ENCODE measurements at regions not wholly inside any gene's neighbourhood (a gene's known extent, or its start where the extent isn't known, plus 50 kb on each side); places are given as distances from the start of the nearest gene placed in this dataset.
"Not testable (repeated sequence)": the region's sequence is repeated elsewhere in the genome, so short reads cannot be mapped to it uniquely, and the experiment has no call there.

GRCh38 chr5:154702477-154702876, 52.7 kb upstream of the LARP1 start:
- DNase-seq (ENCODE audit: insufficient read length, low spot score): no peak
- FAIRE-seq: no peak
- TF ChIP-seq POLR2A (IDR thresholded peaks at IDR 0.05; ENCODE audit: low read depth, low read length) (no peak), SPI1 (IDR thresholded peaks at IDR 0.05; ENCODE audit: low read depth, low read length) (no peak), POU2F2 (IDR thresholded peaks at IDR 0.05; ENCODE audit: low read depth, low read length) (no peak)

DNA sequence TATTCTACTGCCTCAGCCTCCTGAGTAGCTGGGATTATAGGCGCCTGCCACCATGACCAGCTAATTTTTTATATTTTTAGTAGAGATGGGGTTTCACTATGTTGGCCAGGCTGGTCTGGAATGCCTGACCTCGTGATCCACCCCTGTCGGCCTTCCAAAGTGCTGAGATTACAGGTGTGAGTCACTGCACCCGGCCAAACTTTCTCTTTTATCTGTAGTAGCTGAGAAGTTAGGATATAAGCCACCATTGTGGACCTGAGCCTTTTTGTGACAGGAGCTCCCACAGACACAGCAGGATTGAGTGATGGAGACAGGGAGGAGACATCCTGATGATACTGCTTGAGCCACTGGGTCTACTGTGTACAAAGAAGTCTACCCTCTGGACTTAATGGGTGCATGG, 53.5 kb upstream of the LARP1 start:
- FAIRE-seq: not testable (repeated sequence)

DNA sequence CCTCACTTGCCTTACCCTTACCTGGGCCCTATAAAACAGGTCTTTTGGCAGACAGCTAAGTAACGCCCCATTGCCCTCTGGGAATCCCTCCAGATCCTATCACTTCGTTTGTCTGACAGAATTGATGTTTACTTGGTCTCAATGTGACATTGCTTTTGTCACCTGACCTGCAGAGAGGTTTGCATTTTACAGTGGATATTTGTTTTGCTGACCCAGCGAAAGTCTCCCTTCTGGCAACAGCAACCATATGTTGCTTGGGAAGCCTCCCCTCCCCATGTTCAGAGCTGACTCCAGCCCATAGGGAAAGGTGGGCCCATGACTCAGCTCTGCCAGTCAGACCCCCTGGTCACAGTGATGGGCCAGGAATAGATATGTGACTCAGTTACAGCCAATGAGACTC, 54.0 kb upstream of the LARP1 start:
- FAIRE-seq: no peak
- no peak for DNase-seq (ENCODE audit: insufficient read length, low spot score)
- TF ChIP-seq TAF1 (IDR thresholded peaks at IDR 0.05; ENCODE audit: low read depth, low read length) (no peak), SPI1 (IDR thresholded peaks at IDR 0.05; ENCODE audit: low read depth, low read length) (no peak), POLR2A (IDR thresholded peaks at IDR 0.05; ENCODE audit: low read depth, low read length) (no peak), PAX5 (IDR thresholded peaks at IDR 0.05; ENCODE audit: insufficient read depth, low read length, severe bottlenecking) (no peak), POLR2AphosphoS5 (IDR thresholded peaks at IDR 0.05; ENCODE audit: low read depth, low read length) (no peak), POU2F2 (IDR thresholded peaks at IDR 0.05; ENCODE audit: low read depth, low read length) (no peak)

More for the DNA sequence above, 53.5 kb upstream of the LARP1 start:
- DNase-seq (ENCODE audit: insufficient read length, low spot score): not testable (repeated sequence)

DNA sequence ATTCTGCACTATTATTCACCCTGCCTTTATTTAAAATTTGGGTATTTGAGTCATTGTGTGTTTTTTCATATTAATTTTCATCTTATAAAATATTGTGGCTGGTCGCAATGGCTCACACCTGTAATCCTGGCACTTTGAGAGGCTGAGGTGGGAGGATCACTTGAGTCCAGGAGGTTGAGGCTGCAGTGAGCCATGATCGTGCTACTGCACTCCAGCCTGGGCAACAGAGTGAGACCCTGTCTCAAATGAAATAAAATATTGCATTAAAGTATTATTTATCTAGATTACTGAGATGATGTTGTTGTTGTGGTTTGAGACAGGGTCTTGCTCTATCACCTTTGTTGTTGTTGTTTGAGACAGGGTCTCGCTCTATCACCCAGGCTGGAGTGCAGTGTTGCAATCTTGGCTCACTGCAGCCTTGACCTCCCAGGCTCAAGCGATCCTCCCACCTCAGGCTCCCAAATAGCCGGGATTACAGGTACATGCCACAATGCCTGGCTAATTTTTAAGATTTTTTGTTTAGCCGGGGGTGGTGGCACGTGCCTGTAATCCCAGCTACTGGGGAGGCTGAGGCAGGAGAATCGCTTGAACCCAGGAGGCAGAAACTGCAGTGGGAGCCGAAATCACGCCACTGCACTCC, 54.8 kb upstream of the LARP1 start:
- FAIRE-seq; DNase-seq (ENCODE audit: insufficient read length, low spot score): not testable (repeated sequence)

DNA sequence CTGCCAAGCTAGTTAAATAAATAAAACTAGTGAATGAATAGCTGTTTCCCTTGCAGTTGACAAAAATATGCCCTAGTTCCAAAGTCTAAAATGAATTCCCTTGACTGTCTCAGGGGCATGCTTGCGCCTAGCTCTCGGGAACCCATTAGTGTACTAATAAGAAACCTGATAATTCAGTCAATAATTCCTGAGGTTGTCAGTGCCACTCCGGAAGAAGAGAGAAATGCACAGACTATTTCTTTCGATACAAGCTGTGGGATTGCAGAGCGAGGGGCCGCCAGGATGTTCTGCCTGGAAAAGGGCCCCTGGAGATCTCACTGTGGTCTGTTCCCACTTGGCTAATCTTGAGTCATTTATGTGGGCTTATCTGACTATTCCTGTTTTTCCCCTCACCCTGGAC, 56.4 kb upstream of the LARP1 start:
- TF ChIP-seq POLR2A (IDR thresholded peaks at IDR 0.05; ENCODE audit: low read depth, low read length): no peak
- TF ChIP-seq SPI1 (IDR thresholded peaks at IDR 0.05; ENCODE audit: low read depth, low read length): no peak
- no peak for TF ChIP-seq POLR2AphosphoS5 (IDR thresholded peaks at IDR 0.05; ENCODE audit: low read depth, low read length)
- DNase-seq (ENCODE audit: insufficient read length, low spot score): no peak
- FAIRE-seq: no peak

GRCh38 chr5:154697371-154697770, 57.8 kb upstream of the LARP1 start:
- FAIRE-seq (no peak), DNase-seq (ENCODE audit: insufficient read length, low spot score) (no peak)
- no peak for TF ChIP-seq SPI1 (IDR thresholded peaks at IDR 0.05; ENCODE audit: low read depth, low read length)
- TF ChIP-seq PAX5 (IDR thresholded peaks at IDR 0.05; ENCODE audit: insufficient read depth, low read length, severe bottlenecking): no peak
- no peak for TF ChIP-seq TAF1 (IDR thresholded peaks at IDR 0.05; ENCODE audit: low read depth, low read length)
- no peak for TF ChIP-seq POLR2AphosphoS5 (IDR thresholded peaks at IDR 0.05; ENCODE audit: low read depth, low read length)
- TF ChIP-seq POLR2A (IDR thresholded peaks at IDR 0.05; ENCODE audit: low read depth, low read length): no peak

GRCh38 chr5:154696891-154697290, 58.3 kb upstream of the LARP1 start:
- TF ChIP-seq POU2F2 (IDR thresholded peaks at IDR 0.05; ENCODE audit: low read depth, low read length) (no peak), PAX5 (IDR thresholded peaks at IDR 0.05; ENCODE audit: insufficient read depth, low read length, severe bottlenecking) (no peak), POLR2AphosphoS5 (IDR thresholded peaks at IDR 0.05; ENCODE audit: low read depth, low read length) (no peak), SPI1 (IDR thresholded peaks at IDR 0.05; ENCODE audit: low read depth, low read length) (no peak), TAF1 (IDR thresholded peaks at IDR 0.05; ENCODE audit: low read depth, low read length) (no peak), POLR2A (IDR thresholded peaks at IDR 0.05; ENCODE audit: low read depth, low read length) (no peak)
- FAIRE-seq (no peak), DNase-seq (ENCODE audit: insufficient read length, low spot score) (no peak)

DNA sequence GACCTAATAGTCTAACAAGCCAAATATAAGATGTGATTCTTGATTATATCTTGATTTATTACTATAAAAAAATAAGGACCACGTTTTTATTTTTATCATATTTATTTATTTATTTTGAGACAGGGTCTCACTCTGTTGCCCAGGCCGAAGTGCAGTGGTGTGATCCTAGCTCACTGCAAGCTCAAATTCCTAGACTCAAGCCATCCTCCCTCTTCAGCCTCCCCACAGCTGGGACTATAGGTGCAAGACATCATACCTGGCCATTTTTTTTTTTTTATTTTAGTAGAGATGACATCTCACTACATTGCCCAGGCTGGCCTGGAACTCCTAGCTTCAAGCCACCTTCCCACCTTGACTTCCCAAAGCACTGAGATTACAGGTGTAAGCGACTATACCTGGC, 61.0 kb upstream of the LARP1 start:
- FAIRE-seq (no peak), DNase-seq (ENCODE audit: insufficient read length, low spot score) (no peak)
- TF ChIP-seq POLR2AphosphoS5 (IDR thresholded peaks at IDR 0.05; ENCODE audit: low read depth, low read length): no peak
- TF ChIP-seq SPI1 (IDR thresholded peaks at IDR 0.05; ENCODE audit: low read depth, low read length): no peak
- TF ChIP-seq POLR2A (IDR thresholded peaks at IDR 0.05; ENCODE audit: low read depth, low read length): no peak
- no peak for TF ChIP-seq PAX5 (IDR thresholded peaks at IDR 0.05; ENCODE audit: insufficient read depth, low read length, severe bottlenecking)
- TF ChIP-seq TAF1 (IDR thresholded peaks at IDR 0.05; ENCODE audit: low read depth, low read length): no peak
- TF ChIP-seq POU2F2 (IDR thresholded peaks at IDR 0.05; ENCODE audit: low read depth, low read length): no peak

DNA sequence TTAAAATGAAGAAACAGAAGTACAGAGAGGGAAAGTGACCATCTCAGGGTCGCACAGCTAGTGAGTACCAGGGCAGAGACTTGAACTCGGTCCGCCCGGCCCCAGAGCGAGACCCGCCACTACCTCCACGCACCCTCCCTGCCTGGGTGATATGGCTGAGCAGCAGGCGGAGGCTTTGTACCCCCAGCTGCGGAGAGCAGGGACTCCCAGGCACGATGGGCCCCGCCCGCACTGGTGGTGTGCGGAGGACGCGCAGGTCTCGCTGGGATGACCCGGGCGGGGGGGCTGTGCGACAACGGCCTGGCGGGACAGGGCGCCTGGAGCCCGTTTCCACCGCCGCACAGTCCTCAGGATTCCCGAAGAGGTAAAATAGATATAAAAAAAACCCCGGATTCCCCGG, 64.7 kb upstream of the LARP1 start:
- no peak for FAIRE-seq
- DNase-seq (ENCODE audit: insufficient read length, low spot score): no peak
- TF ChIP-seq POU2F2 (IDR thresholded peaks at IDR 0.05; ENCODE audit: low read depth, low read length): no peak
- TF ChIP-seq POLR2AphosphoS5 (IDR thresholded peaks at IDR 0.05; ENCODE audit: low read depth, low read length): no peak
- TF ChIP-seq POLR2A (IDR thresholded peaks at IDR 0.05; ENCODE audit: low read depth, low read length): no peak
- no peak for TF ChIP-seq PAX5 (IDR thresholded peaks at IDR 0.05; ENCODE audit: insufficient read depth, low read length, severe bottlenecking)
- no peak for TF ChIP-seq SPI1 (IDR thresholded peaks at IDR 0.05; ENCODE audit: low read depth, low read length)
- no peak for TF ChIP-seq TAF1 (IDR thresholded peaks at IDR 0.05; ENCODE audit: low read depth, low read length)

- TF ChIP-seq SPI1 (IDR thresholded peaks at IDR 0.05; ENCODE audit: low read depth, low read length) (no peak), POU2F2 (IDR thresholded peaks at IDR 0.05; ENCODE audit: low read depth, low read length) (no peak), TAF1 (IDR thresholded peaks at IDR 0.05; ENCODE audit: low read depth, low read length) (no peak), POLR2A (IDR thresholded peaks at IDR 0.05; ENCODE audit: low read depth, low read length) (no peak), POLR2AphosphoS5 (IDR thresholded peaks at IDR 0.05; ENCODE audit: low read depth, low read length) (no peak), PAX5 (IDR thresholded peaks at IDR 0.05; ENCODE audit: insufficient read depth, low read length, severe bottlenecking) (no peak)
- FAIRE-seq: no peak
- DNase-seq (ENCODE audit: insufficient read length, low spot score): no peak
Measured at GRCh38 chr5:154686490-154686889, 68.7 kb upstream of the LARP1 start.
